ENCODE measurements at regions not wholly inside any gene's neighbourhood (a gene's known extent, or its start where the extent isn't known, plus 50 kb on each side); places are given as distances from the start of the nearest gene placed in this dataset.
"Not testable (repeated sequence)": the region's sequence is repeated elsewhere in the genome, so short reads cannot be mapped to it uniquely, and the experiment has no call there.

DNA sequence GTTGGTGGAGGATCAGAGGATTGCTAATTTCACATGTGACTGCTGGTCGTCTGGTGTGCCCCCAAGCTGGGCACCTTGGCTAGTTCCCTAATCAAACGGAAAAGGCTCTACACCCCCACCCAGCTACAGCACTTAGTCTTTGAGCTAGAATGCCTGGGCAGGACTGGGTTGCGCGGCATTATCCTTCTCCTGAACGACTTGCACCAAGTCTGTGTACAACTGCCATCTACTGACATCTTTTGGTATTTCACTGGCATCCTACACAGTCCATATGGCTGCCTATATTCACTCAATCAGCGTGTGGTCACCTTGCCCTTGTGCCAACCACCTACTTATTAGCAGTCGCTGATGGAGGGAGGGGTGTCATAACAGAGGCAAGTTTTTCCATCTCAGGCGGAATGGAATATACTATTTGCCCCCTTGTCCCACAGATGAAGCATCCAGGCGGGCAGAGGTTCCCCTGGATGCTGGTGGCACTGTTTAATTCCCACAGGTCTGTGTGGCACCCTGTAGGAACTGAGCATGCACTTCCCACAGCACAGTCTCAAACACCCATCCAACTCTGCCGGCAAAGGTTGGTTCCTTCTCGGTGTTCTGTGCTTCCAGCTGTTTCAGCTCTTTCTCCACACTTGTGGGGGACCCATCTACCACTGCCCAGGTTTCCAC is 150.1 kb downstream of the OSTF1 start:
- TF ChIP-seq, protein P1, sequence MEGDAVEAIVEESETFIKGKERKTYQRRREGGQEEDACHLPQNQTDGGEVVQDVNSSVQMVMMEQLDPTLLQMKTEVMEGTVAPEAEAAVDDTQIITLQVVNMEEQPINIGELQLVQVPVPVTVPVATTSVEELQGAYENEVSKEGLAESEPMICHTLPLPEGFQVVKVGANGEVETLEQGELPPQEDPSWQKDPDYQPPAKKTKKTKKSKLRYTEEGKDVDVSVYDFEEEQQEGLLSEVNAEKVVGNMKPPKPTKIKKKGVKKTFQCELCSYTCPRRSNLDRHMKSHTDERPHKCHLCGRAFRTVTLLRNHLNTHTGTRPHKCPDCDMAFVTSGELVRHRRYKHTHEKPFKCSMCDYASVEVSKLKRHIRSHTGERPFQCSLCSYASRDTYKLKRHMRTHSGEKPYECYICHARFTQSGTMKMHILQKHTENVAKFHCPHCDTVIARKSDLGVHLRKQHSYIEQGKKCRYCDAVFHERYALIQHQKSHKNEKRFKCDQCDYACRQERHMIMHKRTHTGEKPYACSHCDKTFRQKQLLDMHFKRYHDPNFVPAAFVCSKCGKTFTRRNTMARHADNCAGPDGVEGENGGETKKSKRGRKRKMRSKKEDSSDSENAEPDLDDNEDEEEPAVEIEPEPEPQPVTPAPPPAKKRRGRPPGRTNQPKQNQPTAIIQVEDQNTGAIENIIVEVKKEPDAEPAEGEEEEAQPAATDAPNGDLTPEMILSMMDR (IDR thresholded peaks at IDR 0.05; ENCODE audit: low read depth, low read length): peak; percentile 60
- no peak overlapping the region for H3K4me3 ChIP-seq (ENCODE audit: low read depth, low read length)

DNA sequence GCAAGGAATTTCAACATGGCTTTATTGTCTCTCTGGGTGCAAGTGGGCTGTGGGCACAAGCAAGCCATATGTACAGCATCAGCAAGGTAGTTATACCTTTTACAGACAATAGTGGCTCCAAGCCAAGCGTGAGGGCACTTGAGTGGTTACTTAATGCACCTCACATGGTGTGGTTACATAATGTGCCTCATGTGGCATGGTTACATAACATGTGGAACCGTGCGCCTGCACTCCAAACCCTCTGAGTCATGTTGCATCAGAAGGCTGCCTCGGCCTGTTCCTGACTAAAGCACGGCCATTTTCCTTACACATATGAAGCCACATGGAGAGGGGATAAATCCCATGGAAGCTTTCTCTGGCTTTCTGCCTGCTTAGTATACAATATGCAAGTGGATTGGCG is 150.9 kb downstream of the OSTF1 start:
- TF ChIP-seq, protein P1 (IDR thresholded peaks at IDR 0.05; ENCODE audit: low read depth, low read length): no peak
- H3K4me3 ChIP-seq (ENCODE audit: low read depth, low read length): no peak overlapping the region

GRCh38 chr9:75242426-75242825 is 154.1 kb downstream of the OSTF1 start:
- TF ChIP-seq, protein P1 (IDR thresholded peaks at IDR 0.05; ENCODE audit: low read depth, low read length): no peak
- no peak overlapping the region for H3K4me3 ChIP-seq (ENCODE audit: low read depth, low read length)

DNA sequence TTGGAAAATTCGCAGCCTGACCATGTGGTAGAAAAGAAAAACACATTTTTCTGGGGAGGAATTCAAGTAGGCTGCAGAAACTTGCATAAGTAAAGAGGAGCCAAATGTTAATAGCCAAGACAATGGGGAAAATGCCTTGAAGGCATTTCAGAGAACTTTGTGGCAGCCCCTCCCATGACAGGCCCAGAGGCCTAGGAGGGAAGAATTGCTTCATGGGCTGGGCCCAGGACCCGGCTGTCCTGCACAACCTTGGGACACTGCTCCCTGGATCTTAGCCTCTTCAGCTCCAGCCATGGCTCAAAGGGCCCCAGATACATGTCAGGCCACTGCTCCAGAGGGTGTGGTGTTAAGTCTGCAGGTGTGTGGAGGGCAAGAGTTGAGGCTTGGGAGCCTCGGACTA is 158.6 kb downstream of the OSTF1 start:
- TF ChIP-seq, protein P1 (IDR thresholded peaks at IDR 0.05; ENCODE audit: low read depth, low read length): no peak
- H3K4me3 ChIP-seq (ENCODE audit: low read depth, low read length): no peak overlapping the region

DNA sequence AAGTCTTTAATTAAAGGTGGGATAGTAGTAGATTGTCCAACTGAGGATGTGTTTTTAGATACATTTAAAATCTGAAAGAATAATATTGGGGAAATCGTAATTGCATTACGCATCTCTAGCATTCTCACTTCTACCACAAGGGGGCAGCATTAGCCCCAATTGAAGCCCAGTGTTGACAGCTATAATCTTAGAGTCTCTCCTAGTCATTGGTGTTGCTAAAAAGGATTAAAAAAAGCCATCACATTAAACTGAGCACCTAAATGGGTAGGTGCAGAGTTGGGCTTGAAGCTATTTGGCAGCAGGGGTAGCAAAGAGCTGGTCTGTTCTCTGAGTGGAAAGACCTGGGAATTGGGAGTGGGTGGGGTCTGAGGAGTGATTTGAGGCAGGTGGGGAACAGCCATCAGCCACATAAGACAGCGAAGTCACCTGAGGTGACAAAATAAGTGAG is 177.2 kb downstream of the OSTF1 start:
- no peak overlapping the region for H3K4me3 ChIP-seq (ENCODE audit: low read depth, low read length)
- TF ChIP-seq, protein P1 (IDR thresholded peaks at IDR 0.05; ENCODE audit: low read depth, low read length): peak; percentile 69

DNA sequence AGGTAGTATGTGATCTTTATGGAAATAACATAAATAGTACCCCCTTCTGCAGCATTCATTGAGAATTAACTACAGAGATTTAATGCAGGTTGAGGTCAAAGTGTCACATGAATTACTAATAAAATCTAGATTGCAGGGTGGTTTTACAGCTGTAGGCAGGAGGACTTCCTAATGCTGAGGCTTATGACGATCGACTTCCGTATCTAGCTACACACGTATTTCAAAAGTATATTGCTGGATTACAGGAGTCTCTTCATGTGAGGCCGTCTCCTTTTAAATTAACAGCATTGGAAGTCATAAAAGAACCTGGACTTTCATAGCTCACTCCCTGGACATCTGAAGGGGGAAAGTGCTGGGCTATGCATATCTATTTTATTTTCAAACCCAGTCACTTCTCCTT is 180.9 kb downstream of the OSTF1 start:
- H3K4me3 ChIP-seq (ENCODE audit: low read depth, low read length): no peak overlapping the region
- TF ChIP-seq, protein P1 (IDR thresholded peaks at IDR 0.05; ENCODE audit: low read depth, low read length): no peak

GRCh38 chr9:75273055-75273454 is 184.7 kb downstream of the OSTF1 start:
- not testable (repeated sequence) for H3K4me3 ChIP-seq (ENCODE audit: low read depth, low read length)

GRCh38 chr9:75274781-75275180 is 186.5 kb downstream of the OSTF1 start:
- H3K4me3 ChIP-seq (ENCODE audit: low read depth, low read length): no peak overlapping the region
- TF ChIP-seq, protein P1 (IDR thresholded peaks at IDR 0.05; ENCODE audit: low read depth, low read length): no peak

All from WI38 (cell line).